D721Med (cell line): ENCODE measurements at regions not wholly inside any gene's neighbourhood (a gene's known extent, or its start where the extent isn't known, plus 50 kb on each side); places are given as distances from the start of the nearest gene placed in this dataset.
"Not testable (repeated sequence)": the region's sequence is repeated elsewhere in the genome, so short reads cannot be mapped to it uniquely, and the experiment has no call there.

Experiments used
- DNase-seq: peaks from one replicate; pipeline ENCODE4 v3.0.0; 2011; ENCODE audit warnings: low spot score; ENCODE audit not compliant: insufficient read length
- FAIRE-seq: peaks from 2 replicates; lab custom pipeline; 2011; peaks lifted over from hg19 to GRCh38; lab: Jason Lieb, UNC
- CTCF ChIP-seq: IDR thresholded peaks from 2 replicates; pipeline ENCODE4 v1.5.1; 2012; ENCODE audit warnings: mild to moderate bottlenecking, control low read depth; ENCODE audit not compliant: insufficient read depth; ENCODE audit errors: missing control alignments

- no peak for TF ChIP-seq CTCF
- FAIRE-seq (no peak), DNase-seq (no peak)
Observed at GRCh38 chrX:74090049-74090448, 213.9 kb upstream of the ZCCHC13 start.

DNA sequence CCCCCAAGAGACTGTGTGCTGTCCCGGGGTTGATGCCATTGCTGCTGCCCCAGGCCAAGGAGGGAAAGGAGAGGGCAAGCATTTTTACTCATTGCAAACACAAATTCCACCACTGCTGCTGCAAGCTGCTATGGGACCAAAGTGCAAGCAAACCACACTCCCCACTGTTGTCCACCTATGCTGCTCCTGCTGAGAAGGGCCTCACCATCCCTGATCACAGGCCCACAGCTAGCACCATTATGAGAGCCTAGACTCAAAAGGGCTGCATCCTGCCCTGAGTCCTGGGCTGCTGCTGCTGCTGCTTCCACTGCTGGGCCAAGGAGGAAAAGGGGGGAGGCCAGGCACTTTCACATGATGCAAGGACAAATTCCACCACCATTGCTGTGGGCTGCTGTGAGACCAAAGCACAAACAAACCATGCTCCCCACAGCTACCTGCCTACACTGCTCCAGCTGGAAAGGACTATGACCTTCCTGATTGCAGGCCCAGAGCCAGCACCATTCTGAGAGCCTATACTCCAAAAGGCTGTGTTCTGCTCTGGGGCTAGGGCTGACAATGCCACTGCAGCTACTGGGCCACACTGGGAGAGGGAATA is 218.2 kb upstream of the ZCCHC13 start:
- FAIRE-seq (no peak), DNase-seq (no peak)
- no peak for TF ChIP-seq CTCF

DNA sequence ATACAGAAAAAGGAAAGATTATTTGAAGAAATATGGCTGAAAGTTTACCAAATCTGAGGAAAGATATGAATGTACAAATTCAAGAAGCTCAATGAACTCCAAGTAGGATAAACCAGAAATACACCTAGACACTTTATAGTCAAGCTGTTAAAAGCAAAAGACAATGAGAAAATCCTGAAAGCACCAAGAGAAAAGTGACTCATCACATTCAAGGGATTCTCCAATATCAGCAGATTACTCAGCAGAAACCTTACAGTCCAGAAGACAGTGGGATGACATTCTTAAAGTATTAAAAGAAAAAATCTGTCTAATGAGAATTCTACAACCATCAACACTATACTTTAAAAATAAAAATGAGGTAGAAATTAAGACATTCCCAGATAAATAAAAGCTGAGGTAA is 223.8 kb upstream of the ZCCHC13 start:
- DNase-seq: no peak
- no peak for TF ChIP-seq CTCF
- no peak for FAIRE-seq

GRCh38 chrX:74065831-74066390 is 213.4 kb upstream of the XIST start:
- DNase-seq: no peak
- FAIRE-seq: no peak
- TF ChIP-seq CTCF: no peak

- no peak for FAIRE-seq
- no peak for DNase-seq
- TF ChIP-seq CTCF: no peak
Observed at GRCh38 chrX:74063426-74064155, 211.1 kb upstream of the XIST start.

GRCh38 chrX:74061879-74062278 is 209.4 kb upstream of the XIST start:
- TF ChIP-seq CTCF: no peak
- FAIRE-seq (no peak), DNase-seq (no peak)

DNA sequence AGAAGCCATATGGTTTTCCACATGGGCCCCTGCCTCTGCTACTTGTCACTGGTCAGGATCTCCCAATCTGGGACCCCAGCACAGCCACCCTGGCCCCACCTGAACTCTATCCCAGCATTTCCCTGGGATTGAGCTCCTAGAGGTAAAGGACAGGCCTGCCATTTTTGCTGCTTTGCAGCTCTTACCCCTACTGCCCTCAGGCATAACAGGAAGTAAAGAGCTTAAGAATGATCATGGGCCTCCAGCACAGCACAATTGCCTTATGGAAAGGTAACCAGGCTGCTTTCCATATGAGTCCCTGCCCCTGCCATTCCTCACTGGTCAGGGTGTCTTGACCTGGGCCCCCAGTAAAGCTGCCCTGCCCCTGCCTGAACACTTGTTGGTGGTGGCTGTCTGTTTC is 196.6 kb upstream of the XIST start:
- no peak for FAIRE-seq
- no peak for TF ChIP-seq CTCF
- no peak for DNase-seq

DNA sequence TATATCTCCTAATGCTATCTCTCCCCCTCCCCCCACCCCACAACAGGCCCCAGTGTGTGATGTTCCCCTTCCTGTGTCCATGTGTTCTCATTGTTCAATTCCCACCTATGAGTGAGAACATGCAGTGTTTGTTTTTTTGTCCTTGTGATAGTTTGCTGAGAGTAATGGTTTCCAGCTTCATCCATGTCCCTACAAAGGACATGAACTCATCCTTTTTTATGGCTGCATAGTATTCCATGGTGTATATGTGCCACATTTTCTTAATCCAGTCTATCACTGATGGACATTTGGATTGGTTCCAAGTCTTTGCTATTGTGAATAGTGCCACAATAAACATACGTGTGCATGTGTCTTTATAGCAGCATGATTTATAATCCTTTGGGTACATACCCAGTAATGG is 181.6 kb upstream of the XIST start:
- not testable (repeated sequence) for DNase-seq, FAIRE-seq

GRCh38 chrX:74031527-74031926 is 179.0 kb upstream of the XIST start:
- DNase-seq, FAIRE-seq: not testable (repeated sequence)

DNA sequence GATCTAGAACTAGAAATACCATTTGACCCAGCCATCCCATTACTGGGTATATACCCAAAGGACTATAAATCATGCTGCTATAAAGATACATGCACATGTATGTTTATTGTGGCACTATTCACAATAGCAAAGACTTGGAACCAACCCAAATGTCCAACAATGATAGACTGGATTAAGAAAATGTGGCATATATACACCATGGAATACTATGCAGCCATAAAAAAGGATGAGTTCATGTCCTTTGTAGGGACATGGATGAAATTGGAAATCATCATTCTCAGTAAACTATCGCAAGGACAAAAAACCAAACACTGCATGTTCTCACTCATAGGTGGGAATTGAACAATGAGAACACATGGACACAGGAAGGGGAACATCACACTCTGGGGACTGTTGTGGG is 178.3 kb upstream of the XIST start:
- not testable (repeated sequence) for FAIRE-seq, DNase-seq
